Gastroesophageal sphincter (tissue), 3 donors: ENCODE measurements at regions not wholly inside any gene's neighbourhood (a gene's known extent, or its start where the extent isn't known, plus 50 kb on each side); places are given as distances from the start of the nearest gene placed in this dataset.

Experiments used
- CTCF ChIP-seq, 4 experiments: fragments of 200-600 bp in 2 of 4; fragments of 450-650 bp in 2 of 4; sonication (generic) in 1 of 4; IDR thresholded peaks; one replicate each; pipeline ENCODE4 v1.5.1; 2017 to 2019; ENCODE audit warnings: antibody characterized with exemption in 4 of 4, mild to moderate bottlenecking in 2 of 4, moderate library complexity in 2 of 4
- EP300 ChIP-seq: sonication (generic); formaldehyde crosslinking; IDR thresholded peaks from one replicate; pipeline ENCODE4 v1.6.1; 2017; ENCODE audit warnings: antibody characterized with exemption, mild to moderate bottlenecking

GRCh38 chr18:78928076-78928475 lies 51.5 kb upstream of the SALL3 start:
- TF ChIP-seq CTCF (IDR thresholded peaks at IDR 0.05), result no peak
- TF ChIP-seq EP300, result no peak
